ENCODE measurements at regions not wholly inside any gene's neighbourhood (a gene's known extent, or its start where the extent isn't known, plus 50 kb on each side); places are given as distances from the start of the nearest gene placed in this dataset.

- TF ChIP-seq POLR2A (IDR thresholded peaks at IDR 0.05) (no peak), CTCF (IDR thresholded peaks at IDR 0.05) (no peak)
These were observed 172.3 kb upstream of the TBCA start for GRCh38 chr5:77948476-77948875.

Data from testis (tissue), 2 donors.